ENCODE measurements at regions not wholly inside any gene's neighbourhood (a gene's known extent, or its start where the extent isn't known, plus 50 kb on each side); places are given as distances from the start of the nearest gene placed in this dataset.

GRCh38 chr1:170224469-170224868 is 78.7 kb downstream of the NTMT2 start:
- no peak for TF ChIP-seq CTCF (conservative IDR thresholded peaks at IDR 0.05; ENCODE audit: low read length)
- no peak for TF ChIP-seq EZH2phosphoT487 (IDR thresholded peaks at IDR 0.05; ENCODE audit: borderline replicate concordance, low read depth, low read length)

Measured in OCI-LY7 (cell line).